Uterus (tissue), 2 donors: ENCODE measurements at regions not wholly inside any gene's neighbourhood (a gene's known extent, or its start where the extent isn't known, plus 50 kb on each side); places are given as distances from the start of the nearest gene placed in this dataset.

Experiments
- CTCF ChIP-seq, 4 experiments: fragments of 200-600 bp in 2 of 4; fragments of 450-650 bp in 2 of 4; sonication (generic) in 2 of 4; IDR thresholded peaks; one replicate each; pipeline ENCODE4 v1.5.1; 2016 to 2019; ENCODE audit warnings: antibody characterized with exemption in 4 of 4, mild to moderate bottlenecking in 2 of 4, moderate library complexity in 1 of 4
- POLR2A ChIP-seq, 2 donors: fragments of 450-650 bp; IDR thresholded peaks; one replicate each; pipeline ENCODE4 v1.6.1; 2016; ENCODE audit warnings: antibody characterized with exemption in 2 of 2, mild to moderate bottlenecking in 1 of 2, moderate library complexity in 1 of 2

DNA sequence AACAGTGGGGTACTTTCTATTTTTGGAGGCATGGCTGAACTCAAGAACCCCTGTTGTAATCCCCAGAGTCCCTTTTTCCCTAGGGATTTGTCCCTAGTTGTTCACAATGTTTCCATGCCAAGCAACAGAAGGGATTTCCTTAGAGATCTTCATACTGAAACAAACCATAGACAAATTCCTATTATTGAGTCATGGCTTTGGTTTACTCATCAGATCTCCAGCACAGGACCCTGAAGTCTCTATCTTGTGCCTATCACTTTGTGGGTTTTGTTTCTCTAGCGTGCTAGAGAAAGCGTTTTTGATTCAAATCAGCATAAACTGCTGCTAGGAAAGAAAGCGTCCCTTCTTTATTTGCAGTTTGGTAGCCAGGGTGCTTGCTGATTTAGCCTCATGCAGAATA lies 165.0 kb downstream of the BAMBI start:
- TF ChIP-seq CTCF (IDR thresholded peaks at IDR 0.05): no peak
- TF ChIP-seq POLR2A (IDR thresholded peaks at IDR 0.05): no peak
